EH (cell line): ENCODE measurements at regions not wholly inside any gene's neighbourhood (a gene's known extent, or its start where the extent isn't known, plus 50 kb on each side); places are given as distances from the start of the nearest gene placed in this dataset.

ENCODE experiments used
- DNase-seq: peaks from one replicate; pipeline ENCODE4 v3.0.0-alpha.2; 2015; ENCODE audit warnings: low read depth

DNA sequence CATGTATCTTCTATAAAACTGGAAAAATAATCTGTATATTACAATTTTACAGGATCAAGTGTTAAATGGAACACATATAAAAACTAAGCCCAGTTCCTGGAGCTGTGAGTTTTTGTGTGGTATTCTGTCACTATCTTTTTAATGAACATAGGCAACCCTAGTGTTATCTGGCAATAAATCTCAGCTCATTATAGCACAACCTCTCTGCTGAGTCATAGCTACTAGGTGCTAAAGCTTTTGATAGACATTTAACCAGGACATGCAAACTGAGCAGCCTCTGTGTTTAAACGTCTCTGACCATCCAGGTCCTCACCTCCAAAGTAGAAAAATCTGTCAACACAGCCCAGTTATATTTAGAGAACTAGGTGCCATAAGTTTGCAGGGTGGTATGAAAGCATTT is 91.0 kb upstream of the CARD18 start:
- DNase-seq: peak; percentile 57

DNA sequence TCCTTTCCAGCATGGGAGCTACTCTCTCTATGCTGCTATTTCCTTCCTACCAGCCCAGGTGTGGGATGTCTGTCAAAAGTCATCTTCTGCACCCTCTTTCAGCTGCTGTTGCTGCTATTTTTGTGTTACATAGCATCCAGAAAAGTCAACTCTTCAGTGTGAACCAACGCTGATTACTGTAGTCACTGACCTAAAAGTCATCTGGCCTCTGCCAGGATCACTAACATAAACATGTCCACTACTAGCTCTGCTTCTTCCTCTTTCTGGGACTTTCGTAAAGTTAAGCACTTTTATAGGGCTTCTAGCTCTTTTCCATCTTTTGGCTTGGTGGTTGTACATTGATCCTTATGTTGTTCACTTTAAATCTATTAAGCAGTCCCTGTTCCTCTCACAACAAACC is 90.2 kb upstream of the CARD18 start:
- no peak for DNase-seq

DNA sequence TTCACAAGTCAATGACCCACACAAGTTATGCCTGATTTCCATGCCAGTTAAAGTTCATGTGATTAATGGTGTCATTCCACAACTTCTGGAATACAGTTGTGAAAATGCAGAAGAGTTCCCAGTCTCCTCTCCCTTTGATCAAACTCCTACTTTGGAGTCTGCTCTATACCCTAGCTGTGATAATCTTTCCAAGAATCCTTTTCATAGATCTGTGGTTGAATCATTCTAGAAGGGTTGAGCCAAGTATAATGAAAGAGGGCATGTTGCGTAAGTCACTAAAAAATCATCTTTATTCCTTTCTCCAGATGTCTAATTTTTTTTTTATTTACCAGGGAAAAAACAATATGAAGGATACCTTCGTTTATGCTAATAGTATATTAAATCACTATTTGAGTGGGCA is 89.7 kb upstream of the CARD18 start:
- peak; percentile 66 for DNase-seq

- no peak for DNase-seq
These were observed 87.8 kb upstream of the CARD18 start for GRCh38 chr11:105227363-105227762.

- DNase-seq: no peak
These were observed 87.2 kb upstream of the CARD18 start for GRCh38 chr11:105226766-105227165.

- peak; percentile 50 for DNase-seq
These were observed 86.5 kb upstream of the CARD18 start for GRCh38 chr11:105226091-105226490.

DNA sequence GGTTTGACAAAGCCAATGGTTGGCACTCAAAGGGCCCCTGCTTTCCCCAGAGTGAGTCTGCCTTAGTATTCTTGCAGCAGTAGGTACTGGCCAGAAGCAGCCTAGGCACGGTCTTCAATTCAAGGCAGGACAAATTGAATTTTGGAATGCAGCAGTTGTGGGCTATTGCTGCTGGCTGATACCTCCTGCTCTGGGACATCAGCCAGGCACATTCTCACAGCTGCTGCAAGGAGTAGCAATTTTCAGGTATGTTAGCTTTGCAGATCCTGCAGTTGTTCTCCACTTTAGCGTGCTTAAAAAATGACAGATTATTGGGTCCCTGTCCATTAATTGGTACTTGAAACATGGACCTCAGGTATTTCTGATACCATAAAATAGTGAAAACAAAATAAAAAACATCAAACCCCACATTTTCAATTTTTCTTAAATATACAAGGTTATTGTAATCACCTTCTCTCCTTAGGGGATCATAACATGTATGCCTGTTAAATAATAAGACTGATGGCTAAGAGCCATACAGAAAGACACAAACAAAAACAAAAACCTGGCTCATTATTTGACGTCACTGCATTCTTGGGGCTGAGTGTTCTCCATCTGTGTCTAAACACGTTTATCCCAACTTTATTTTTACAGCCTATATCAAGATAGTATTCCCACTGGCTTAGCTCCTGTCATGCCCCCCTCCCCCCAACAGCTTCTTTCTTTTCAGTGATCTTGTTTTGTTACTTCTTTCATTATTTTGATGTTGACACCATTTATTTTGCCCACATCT is 85.1 kb upstream of the CARD18 start:
- peak; percentile 21 for DNase-seq

- DNase-seq: no peak
These were observed 80.6 kb upstream of the CARD18 start for GRCh38 chr11:105220121-105220520.

- no peak for DNase-seq
These were observed 80.1 kb upstream of the CARD18 start for GRCh38 chr11:105219670-105220069.

DNA sequence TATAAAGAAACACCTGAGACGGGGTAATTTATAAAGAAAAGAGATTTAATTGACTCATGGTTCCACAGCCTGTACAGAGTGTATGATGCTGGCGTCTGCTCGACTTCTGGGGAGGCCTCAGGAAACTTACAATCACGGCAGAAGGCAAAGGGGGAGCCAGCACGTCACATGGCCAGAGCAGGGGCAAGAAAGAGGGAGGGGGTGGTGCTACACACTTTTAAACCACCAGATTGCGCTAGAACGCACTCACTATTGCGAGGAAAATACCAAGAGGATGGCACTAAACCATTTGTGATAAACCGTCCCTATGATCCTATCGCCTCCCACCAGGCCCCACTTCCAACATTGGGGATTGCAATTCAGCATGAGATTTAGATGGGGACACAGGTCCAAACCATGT is 79.7 kb upstream of the CARD18 start:
- no peak for DNase-seq

DNA sequence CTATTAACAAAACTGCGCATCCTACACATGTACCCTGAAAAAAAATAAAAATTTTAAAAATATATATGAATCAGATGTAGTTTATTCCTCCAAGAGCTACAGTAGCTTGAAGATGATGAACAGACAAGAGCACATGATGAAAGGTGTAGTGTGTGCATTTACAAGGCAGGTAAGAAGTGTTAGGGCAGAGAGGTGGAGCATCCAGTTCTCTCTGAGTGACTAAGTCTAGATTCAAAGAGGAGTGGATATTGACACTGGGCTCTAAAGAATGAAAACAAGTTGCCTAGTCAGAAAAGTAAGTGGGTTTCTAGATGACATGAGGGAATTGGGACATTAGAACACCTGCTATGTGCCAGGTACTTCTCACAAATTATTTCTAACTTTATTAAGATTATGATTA is 76.0 kb upstream of the CARD18 start:
- no peak for DNase-seq

DNA sequence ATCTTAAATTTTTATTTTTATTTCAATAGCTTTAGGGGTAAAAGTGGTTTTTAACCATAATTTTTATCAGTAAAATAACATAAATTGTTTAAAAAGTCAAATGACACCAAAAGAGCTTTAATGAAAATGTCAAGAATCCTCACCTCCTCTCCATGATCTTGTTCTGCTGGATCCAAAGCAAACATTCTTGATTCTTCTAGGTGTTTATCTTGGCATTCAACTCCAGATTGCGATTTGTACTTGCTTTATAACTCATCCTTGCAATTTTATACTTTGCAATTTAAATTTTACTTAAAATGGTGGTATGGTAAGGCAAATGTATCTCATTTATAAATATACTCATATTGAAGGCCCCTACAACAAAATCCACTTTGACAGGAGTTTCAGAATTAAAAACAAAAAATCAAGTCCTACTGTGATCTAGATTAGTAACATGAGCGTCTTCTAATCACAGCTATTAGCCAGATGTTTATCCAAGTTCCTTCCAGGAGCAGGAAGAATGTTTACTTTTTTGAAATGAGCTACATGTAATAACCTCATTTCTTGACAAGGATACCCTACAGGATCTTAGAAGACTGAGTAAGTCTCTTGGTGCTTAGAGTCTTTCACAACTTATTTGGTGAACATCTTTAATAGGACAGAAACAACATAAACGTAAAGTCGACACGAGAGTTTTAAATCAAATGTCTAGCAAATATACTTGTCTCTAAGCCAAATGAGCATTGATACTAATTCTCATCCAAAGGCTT is 72.4 kb upstream of the CARD18 start:
- peak; percentile 48 for DNase-seq

DNA sequence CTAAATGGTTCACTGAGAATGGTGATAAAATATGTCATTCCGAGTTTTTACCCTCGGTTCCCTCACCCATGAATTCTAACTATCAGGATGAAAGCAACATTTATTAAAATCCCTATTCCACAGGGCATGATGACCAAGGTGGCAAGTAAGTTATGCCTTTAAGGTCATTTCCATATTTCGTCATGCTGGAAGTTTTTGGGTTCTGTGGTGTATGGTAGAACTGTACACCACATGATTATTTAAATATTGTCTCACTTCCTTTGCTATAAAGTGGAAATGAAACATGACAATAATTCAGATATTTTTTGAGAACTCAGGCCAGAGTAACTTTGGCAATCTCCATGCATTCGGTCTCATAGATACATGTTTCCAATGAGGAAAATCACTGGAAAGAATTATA is 68.5 kb upstream of the CARD18 start:
- no peak for DNase-seq

GRCh38 chr11:105206633-105207032 is 67.1 kb upstream of the CARD18 start:
- DNase-seq: peak; percentile 7

DNA sequence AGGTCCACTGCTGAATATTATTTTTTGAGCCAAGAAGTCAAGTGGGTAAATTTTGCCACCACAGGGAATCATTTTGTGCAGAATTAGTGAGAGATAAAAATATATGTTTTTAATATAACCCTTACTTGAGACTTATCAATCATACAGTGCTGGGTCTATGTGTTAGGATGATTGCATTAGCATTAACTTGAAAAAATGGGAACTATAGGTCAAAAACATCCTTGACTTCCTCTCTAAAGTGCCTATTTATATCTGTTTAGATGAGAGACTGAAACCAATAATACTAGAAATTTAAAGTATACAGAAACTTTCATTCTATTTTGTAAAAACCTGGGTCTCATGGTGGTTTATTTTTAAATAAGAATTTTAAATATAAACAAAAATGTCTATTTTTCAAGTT is 65.1 kb upstream of the CARD18 start:
- DNase-seq: no peak

- DNase-seq: no peak
These were observed 64.1 kb upstream of the CARD18 start for GRCh38 chr11:105203569-105204240.

DNA sequence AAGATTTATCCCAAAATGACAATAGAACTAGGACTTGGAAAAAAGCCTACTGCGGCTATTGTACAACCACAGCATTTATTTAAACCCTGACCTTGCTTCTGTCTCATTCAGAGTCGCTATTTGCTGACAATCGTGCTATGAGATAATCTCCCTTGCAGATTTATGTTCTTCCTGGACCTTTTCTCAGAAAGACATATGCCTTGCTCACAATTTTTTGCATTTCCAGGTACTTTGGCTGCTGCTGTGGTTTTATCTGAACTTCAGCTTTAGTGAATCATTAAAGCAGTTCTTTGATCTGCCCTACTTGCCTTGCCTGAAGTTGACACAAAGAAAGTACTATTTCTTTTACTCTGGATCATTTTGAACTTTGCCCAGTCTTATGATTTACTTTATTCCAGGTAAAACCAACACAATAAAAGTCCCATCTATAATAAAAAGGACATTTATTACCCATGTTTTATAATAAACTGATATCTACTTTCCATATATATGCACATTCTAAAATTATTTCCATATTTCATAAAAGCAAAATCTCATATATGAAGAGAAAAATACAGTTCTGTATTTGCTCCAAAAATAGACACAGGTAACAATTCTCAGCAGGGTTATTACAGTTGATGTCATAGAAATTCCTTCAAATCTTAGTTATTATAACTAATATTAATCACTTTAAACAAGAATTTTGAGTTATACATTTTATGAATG is 63.4 kb upstream of the CARD18 start:
- no peak for DNase-seq

- no peak for DNase-seq
These were observed 62.9 kb upstream of the CARD18 start for GRCh38 chr11:105202422-105202821.

GRCh38 chr11:105201166-105201565 is 61.6 kb upstream of the CARD18 start:
- DNase-seq: no peak

DNA sequence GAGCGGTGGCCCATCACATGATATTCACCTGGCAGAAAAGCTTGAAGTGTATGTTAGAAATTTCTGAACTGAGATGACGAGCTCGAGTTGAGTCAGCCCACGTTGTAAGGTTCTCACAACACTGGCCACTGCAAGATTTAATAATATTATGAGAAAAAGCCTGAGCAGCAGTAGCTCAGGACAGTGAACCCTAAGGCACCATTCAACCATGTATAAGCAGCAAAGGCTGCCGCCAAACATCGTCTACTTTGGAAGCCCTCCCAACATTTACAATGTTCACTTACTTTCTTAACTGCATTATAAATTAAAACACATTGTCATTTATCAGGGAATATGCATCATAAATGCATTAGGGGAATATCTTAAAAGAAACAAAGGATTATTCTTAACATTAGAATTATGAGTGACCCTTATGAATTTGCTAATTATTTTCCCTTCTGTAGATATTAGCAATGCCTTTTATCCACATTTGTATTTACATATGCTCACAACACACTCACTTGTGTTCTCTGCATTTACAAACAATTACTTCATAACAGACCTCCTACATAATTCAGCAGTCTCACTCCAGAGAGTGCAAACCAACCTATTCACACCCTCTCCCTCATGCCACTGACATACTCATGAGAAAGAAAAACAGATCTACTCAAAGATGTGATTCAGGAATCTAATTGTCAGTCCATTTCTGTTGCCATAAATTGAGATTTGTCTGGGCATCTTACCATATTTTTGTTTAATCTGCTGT is 57.7 kb upstream of the CARD18 start:
- DNase-seq: no peak

- DNase-seq: no peak
These were observed 53.7 kb upstream of the CARD18 start for GRCh38 chr11:105193260-105193659.

DNA sequence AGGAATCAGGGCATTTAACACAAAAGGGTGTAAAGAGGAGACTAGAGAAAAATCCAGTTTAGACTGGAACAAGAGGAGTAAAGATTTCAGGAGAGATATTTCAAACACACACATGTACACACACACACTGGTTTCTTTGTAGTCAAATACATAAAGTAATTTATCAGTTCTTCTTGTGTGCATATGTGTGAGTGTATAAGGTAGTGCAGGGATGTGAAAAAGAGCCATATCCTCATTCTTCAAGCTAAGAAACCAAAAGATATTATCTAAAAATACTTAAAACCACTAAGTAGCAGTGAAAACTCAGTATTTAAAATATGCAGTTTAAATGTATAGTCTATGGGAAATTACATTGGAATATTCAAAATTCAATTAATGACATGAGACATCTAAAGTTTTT is 52.5 kb upstream of the CARD18 start:
- no peak for DNase-seq
